Astrocyte (in vitro differentiated cells and primary cell): ENCODE measurements at regions not wholly inside any gene's neighbourhood (a gene's known extent, or its start where the extent isn't known, plus 50 kb on each side); places are given as distances from the start of the nearest gene placed in this dataset.

Source experiments
- DNase-seq: peaks from one replicate; pipeline ENCODE4 v3.0.0-alpha.2; 2010; ENCODE audit warnings: low read depth
- FAIRE-seq: peaks from 2 replicates; lab custom pipeline; 2011; peaks lifted over from hg19 to GRCh38; lab: Jason Lieb, UNC
- H2AFZ ChIP-seq: 2 replicates; pipeline ENCODE4 v1.6.0; 2012; ENCODE audit warnings: low read depth, low read length, inconsistent platforms
- H3K27ac ChIP-seq: 2 replicates; pipeline ENCODE4 v1.5.1; 2011; ENCODE audit warnings: low read depth, low read length, inconsistent platforms
- H3K27me3 ChIP-seq: 2 replicates; pipeline ENCODE4 v1.6.0; 2011; ENCODE audit warnings: low read length, inconsistent platforms; ENCODE audit not compliant: insufficient read depth
- H3K36me3 ChIP-seq: 2 replicates; pipeline ENCODE4 v1.5.1; 2011; ENCODE audit warnings: low read length, inconsistent platforms; ENCODE audit not compliant: insufficient read depth
- H3K4me1 ChIP-seq: 2 replicates; pipeline ENCODE4 v1.5.1; 2011; ENCODE audit warnings: low read length, inconsistent platforms; ENCODE audit not compliant: insufficient read depth
- H3K4me2 ChIP-seq: 2 replicates; pipeline ENCODE4 v1.6.0; 2012; ENCODE audit warnings: low read length, inconsistent platforms
- H3K4me3 ChIP-seq: 2 replicates; pipeline ENCODE4 v1.5.1; 2011; ENCODE audit warnings: low read depth, mild to moderate bottlenecking, low read length, inconsistent platforms; ENCODE audit not compliant: insufficient read depth
- H3K79me2 ChIP-seq: 2 replicates; pipeline ENCODE4 v1.6.0; 2012; ENCODE audit warnings: mild to moderate bottlenecking, low read length, inconsistent platforms; ENCODE audit not compliant: insufficient read depth
- H3K9ac ChIP-seq: 2 replicates; pipeline ENCODE4 v1.6.0; 2012; ENCODE audit warnings: mild to moderate bottlenecking, low read length, inconsistent platforms
- H3K9me3 ChIP-seq: 2 replicates; pipeline ENCODE4 v1.5.1; 2012; ENCODE audit warnings: low read depth, mild to moderate bottlenecking, low read length, inconsistent platforms; ENCODE audit not compliant: insufficient read depth
- H4K20me1 ChIP-seq: 2 replicates; pipeline ENCODE4 v1.6.0; 2012; ENCODE audit warnings: low read length, inconsistent platforms; ENCODE audit not compliant: insufficient read depth
- H3K27ac Mint-ChIP-seq: one replicate; pipeline ENCODE4 v1.8.0; 2021; ENCODE audit warnings: mild to moderate bottlenecking, mixed read lengths; ENCODE audit not compliant: unreplicated experiment
- H3K27me3 Mint-ChIP-seq: one replicate; pipeline ENCODE4 v1.8.0; 2021; ENCODE audit warnings: low read depth, mixed read lengths; ENCODE audit not compliant: unreplicated experiment
- H3K36me3 Mint-ChIP-seq: one replicate; pipeline ENCODE4 v1.8.0; 2021; ENCODE audit warnings: low read depth, mixed read lengths; ENCODE audit not compliant: unreplicated experiment
- H3K4me1 Mint-ChIP-seq: one replicate; pipeline ENCODE4 v1.8.0; 2021; ENCODE audit warnings: low read depth, mixed read lengths; ENCODE audit not compliant: unreplicated experiment
- H3K4me3 Mint-ChIP-seq: one replicate; pipeline ENCODE4 v1.8.0; 2021; ENCODE audit warnings: mild to moderate bottlenecking, moderate library complexity, mixed read lengths; ENCODE audit not compliant: unreplicated experiment
- H3K9me3 Mint-ChIP-seq: one replicate; pipeline ENCODE4 v1.8.0; 2021; ENCODE audit warnings: mild to moderate bottlenecking, mixed read lengths; ENCODE audit not compliant: unreplicated experiment
- EZH2 ChIP-seq: IDR thresholded peaks from 2 replicates; pipeline ENCODE4 v1.6.1; 2012; ENCODE audit warnings: mild to moderate bottlenecking, low read length, inconsistent platforms; ENCODE audit not compliant: insufficient read depth
- TF ChIP-seq, protein P1 (sequence below): IDR thresholded peaks from 2 replicates; pipeline ENCODE4 v1.5.1; 2011; ENCODE audit warnings: low read depth, mild to moderate bottlenecking, inconsistent platforms, low read length, moderate library complexity; ENCODE audit not compliant: insufficient read depth

DNA sequence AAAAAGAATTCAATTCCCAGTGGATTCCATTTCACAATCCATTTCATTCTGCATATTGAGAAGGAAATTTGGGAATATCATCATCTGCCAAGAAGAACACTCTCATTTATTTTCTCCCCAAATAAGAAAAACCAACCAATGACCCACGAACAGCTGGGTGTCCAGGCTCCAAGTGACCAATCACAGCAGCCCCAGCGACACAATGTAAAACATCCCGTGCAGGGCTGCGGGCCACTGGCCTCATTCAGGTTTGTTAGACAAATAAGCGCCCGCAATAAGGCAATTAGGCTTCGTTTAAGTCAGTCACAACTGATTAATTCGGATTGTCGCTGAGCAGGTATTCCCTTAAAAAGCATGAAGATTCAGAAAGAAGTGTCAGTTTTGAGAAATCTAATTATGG, 378.6 kb downstream of the EIPR1 start:
- Histone ChIP-seq H3K9ac (no peak overlapping the region), H3K4me1 (no peaks in the 10 kb centered on the region), H2AFZ (no peak overlapping the region), H3K4me2 (no peak overlapping the region), H4K20me1 (no peaks in the 10 kb centered on the region), H3K36me3 (no peaks in the 10 kb centered on the region), H3K27ac (no peak overlapping the region), H3K27me3 (no peaks in the 10 kb centered on the region), H3K79me2 (no peaks in the 10 kb centered on the region), H3K9me3 (no peaks in the 10 kb centered on the region), H3K4me3 (no peak overlapping the region)
- FAIRE-seq: no peak
- no peak overlapping the region for H3K27ac Mint-ChIP-seq
- no peaks in the 10 kb centered on the region for H3K36me3 Mint-ChIP-seq
- H3K27me3 Mint-ChIP-seq: no peaks in the 10 kb centered on the region
- no peak for DNase-seq
- peaks cover 2% of the 10 kb centered on the region for H3K4me1 Mint-ChIP-seq
- H3K4me3 Mint-ChIP-seq: no peak overlapping the region
- TF ChIP-seq, protein P1, sequence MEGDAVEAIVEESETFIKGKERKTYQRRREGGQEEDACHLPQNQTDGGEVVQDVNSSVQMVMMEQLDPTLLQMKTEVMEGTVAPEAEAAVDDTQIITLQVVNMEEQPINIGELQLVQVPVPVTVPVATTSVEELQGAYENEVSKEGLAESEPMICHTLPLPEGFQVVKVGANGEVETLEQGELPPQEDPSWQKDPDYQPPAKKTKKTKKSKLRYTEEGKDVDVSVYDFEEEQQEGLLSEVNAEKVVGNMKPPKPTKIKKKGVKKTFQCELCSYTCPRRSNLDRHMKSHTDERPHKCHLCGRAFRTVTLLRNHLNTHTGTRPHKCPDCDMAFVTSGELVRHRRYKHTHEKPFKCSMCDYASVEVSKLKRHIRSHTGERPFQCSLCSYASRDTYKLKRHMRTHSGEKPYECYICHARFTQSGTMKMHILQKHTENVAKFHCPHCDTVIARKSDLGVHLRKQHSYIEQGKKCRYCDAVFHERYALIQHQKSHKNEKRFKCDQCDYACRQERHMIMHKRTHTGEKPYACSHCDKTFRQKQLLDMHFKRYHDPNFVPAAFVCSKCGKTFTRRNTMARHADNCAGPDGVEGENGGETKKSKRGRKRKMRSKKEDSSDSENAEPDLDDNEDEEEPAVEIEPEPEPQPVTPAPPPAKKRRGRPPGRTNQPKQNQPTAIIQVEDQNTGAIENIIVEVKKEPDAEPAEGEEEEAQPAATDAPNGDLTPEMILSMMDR: no peak
- TF ChIP-seq EZH2: no peak
- no peaks in the 10 kb centered on the region for H3K9me3 Mint-ChIP-seq

DNA sequence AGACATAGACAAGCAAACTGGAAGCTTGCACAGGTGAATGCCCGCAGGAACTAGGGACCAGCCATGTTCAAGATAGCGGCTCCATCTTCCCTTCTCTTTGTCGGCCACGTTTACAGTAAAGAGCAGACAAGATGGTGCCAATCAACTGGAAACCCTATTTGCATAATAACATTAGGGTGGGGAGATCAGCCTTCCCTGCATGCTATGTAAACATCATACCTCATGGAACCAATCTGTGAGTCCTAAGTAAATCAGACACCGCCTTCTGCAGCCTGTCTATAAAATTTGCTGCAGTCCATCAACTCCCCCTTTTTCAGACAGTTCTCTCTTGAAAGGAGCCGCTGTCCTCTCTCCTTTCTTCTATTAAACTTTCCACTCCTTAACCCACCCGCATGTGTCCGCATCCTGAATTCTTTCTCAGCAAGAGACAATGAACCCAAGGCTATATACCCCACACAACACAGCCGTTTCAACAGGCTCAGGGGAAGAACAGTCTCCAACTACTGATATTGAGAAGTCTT, 384.4 kb downstream of the EIPR1 start:
- Histone ChIP-seq H3K27ac (no peak overlapping the region), H3K4me3 (no peak overlapping the region), H3K79me2 (no peaks in the 10 kb centered on the region), H3K4me1 (no peaks in the 10 kb centered on the region), H2AFZ (no peak overlapping the region), H3K4me2 (no peak overlapping the region), H3K36me3 (no peaks in the 10 kb centered on the region), H3K27me3 (no peaks in the 10 kb centered on the region), H3K9me3 (peaks cover 10% of the 10 kb centered on the region), H3K9ac (no peak overlapping the region), H4K20me1 (no peaks in the 10 kb centered on the region)
- Mint-ChIP-seq H3K36me3 (no peaks in the 10 kb centered on the region), H3K4me3 (no peak overlapping the region), H3K9me3 (peaks cover 9% of the 10 kb centered on the region), H3K27ac (no peak overlapping the region), H3K27me3 (peaks cover 3% of the 10 kb centered on the region), H3K4me1 (peaks cover 10% of the 10 kb centered on the region)
- DNase-seq: no peak
- TF ChIP-seq, protein P1: no peak
- TF ChIP-seq EZH2: no peak
- FAIRE-seq: no peak

DNA sequence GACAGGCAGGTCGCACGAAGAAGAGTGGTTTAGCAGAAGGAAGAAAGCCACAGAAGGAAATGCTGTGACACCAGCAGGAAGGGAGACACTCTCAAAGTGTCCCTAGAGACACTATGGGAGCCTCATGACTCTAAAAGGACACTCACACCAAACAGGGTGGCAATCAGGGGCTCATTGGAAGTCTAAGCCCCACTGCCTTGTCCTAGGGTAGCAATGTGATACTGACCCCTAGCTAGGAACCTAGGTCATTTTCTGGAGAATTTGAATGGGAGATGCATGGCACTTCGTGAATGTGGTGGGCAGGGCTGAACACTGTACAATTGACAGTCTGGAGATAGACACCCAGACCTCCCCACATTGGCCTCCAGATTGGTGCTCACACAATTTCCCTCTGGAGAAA, 385.0 kb downstream of the EIPR1 start:
- no peak overlapping the region for H3K9ac ChIP-seq
- Mint-ChIP-seq H3K27me3 (peaks cover 3% of the 10 kb centered on the region), H3K36me3 (no peaks in the 10 kb centered on the region), H3K27ac (no peak overlapping the region), H3K9me3 (peaks cover 9% of the 10 kb centered on the region), H3K4me3 (no peak overlapping the region), H3K4me1 (peaks cover 10% of the 10 kb centered on the region)
- FAIRE-seq: no peak
- H3K4me1 ChIP-seq: no peaks in the 10 kb centered on the region
- no peaks in the 10 kb centered on the region for H3K36me3 ChIP-seq
- no peak for TF ChIP-seq EZH2
- TF ChIP-seq, protein P1: no peak
- H3K4me3 ChIP-seq: no peak overlapping the region
- H3K79me2 ChIP-seq: no peaks in the 10 kb centered on the region
- no peak for DNase-seq
- no peaks in the 10 kb centered on the region for H3K27me3 ChIP-seq
- no peak overlapping the region for H3K27ac ChIP-seq
- no peak overlapping the region for H3K4me2 ChIP-seq
- peaks cover 10% of the 10 kb centered on the region for H3K9me3 ChIP-seq
- no peak overlapping the region for H2AFZ ChIP-seq
- no peaks in the 10 kb centered on the region for H4K20me1 ChIP-seq
